ENCODE measurements at regions not wholly inside any gene's neighbourhood (a gene's known extent, or its start where the extent isn't known, plus 50 kb on each side); places are given as distances from the start of the nearest gene placed in this dataset.
A peak's percentile ranks its signal among the peaks of the same experiment; 100 is the strongest.

- DNase-seq (ENCODE audit: low spot score): no peak
Observed at GRCh38 chr4:144903953-144904711, 193.9 kb downstream of the ANAPC10 start.

- DNase-seq (ENCODE audit: low spot score): no peak
Observed at GRCh38 chr4:144905286-144905685, 192.7 kb downstream of the ANAPC10 start.

GRCh38 chr4:144906181-144906925 is 191.6 kb downstream of the ANAPC10 start:
- DNase-seq (ENCODE audit: low spot score): peak; percentile 2

- no peak for DNase-seq (ENCODE audit: low spot score)
Observed at GRCh38 chr4:144910723-144911122, 187.3 kb downstream of the ANAPC10 start.
